ENCODE measurements at regions not wholly inside any gene's neighbourhood (a gene's known extent, or its start where the extent isn't known, plus 50 kb on each side); places are given as distances from the start of the nearest gene placed in this dataset.

GRCh38 chr9:115794921-115795475 is 358.6 kb upstream of the PAPPA start:
- H3K27ac ChIP-seq (ENCODE audit: poor library complexity, severe bottlenecking) = no peak overlapping the region
- no peak for TF ChIP-seq CTCF (IDR thresholded peaks at IDR 0.05; ENCODE audit: poor library complexity, severe bottlenecking)
- no peak for ATAC-seq (ENCODE audit: low read depth)

GRCh38 chr9:115799734-115800133 is 353.9 kb upstream of the PAPPA start:
- Histone ChIP-seq H3K27ac (ENCODE audit: poor library complexity, severe bottlenecking) (no peak overlapping the region), H3K9me3 (ENCODE audit: severe bottlenecking) (no peaks in the 10 kb centered on the region)

More at GRCh38 chr9:115794921-115795475, 358.6 kb upstream of the PAPPA start:
- no peaks in the 10 kb centered on the region for H3K27me3 ChIP-seq (ENCODE audit: insufficient read depth, poor library complexity, severe bottlenecking)
- H3K4me1 ChIP-seq (ENCODE audit: insufficient read depth, poor library complexity, severe bottlenecking) = no peaks in the 10 kb centered on the region
- H3K4me3 ChIP-seq (ENCODE audit: severe bottlenecking) = no peak overlapping the region
- DNase-seq (ENCODE audit: low spot score) = no peak
- H3K9me3 ChIP-seq (ENCODE audit: severe bottlenecking) = no peaks in the 10 kb centered on the region
- no peaks in the 10 kb centered on the region for H3K36me3 ChIP-seq (ENCODE audit: low read depth)

GRCh38 chr9:115804206-115804605 is 349.4 kb upstream of the PAPPA start:
- H3K4me3 ChIP-seq (ENCODE audit: severe bottlenecking) = no peak overlapping the region
- peaks cover 19% of the 10 kb centered on the region for H3K4me1 ChIP-seq (ENCODE audit: insufficient read depth, poor library complexity, severe bottlenecking)
- no peaks in the 10 kb centered on the region for H3K27me3 ChIP-seq (ENCODE audit: insufficient read depth, poor library complexity, severe bottlenecking)
- no peak for TF ChIP-seq CTCF (IDR thresholded peaks at IDR 0.05; ENCODE audit: poor library complexity, severe bottlenecking)
- H3K36me3 ChIP-seq (ENCODE audit: low read depth) = no peaks in the 10 kb centered on the region
- H3K27ac ChIP-seq (ENCODE audit: poor library complexity, severe bottlenecking) = no peak overlapping the region
- DNase-seq (ENCODE audit: low spot score) (no peak), ATAC-seq (ENCODE audit: low read depth) (no peak)
- no peaks in the 10 kb centered on the region for H3K9me3 ChIP-seq (ENCODE audit: severe bottlenecking)

More at GRCh38 chr9:115799734-115800133, 353.9 kb upstream of the PAPPA start:
- no peaks in the 10 kb centered on the region for H3K36me3 ChIP-seq (ENCODE audit: low read depth)
- H3K4me1 ChIP-seq (ENCODE audit: insufficient read depth, poor library complexity, severe bottlenecking) = no peaks in the 10 kb centered on the region
- DNase-seq (ENCODE audit: low spot score) = no peak
- ATAC-seq (ENCODE audit: low read depth) = no peak
- H3K27me3 ChIP-seq (ENCODE audit: insufficient read depth, poor library complexity, severe bottlenecking) = no peaks in the 10 kb centered on the region
- no peak overlapping the region for H3K4me3 ChIP-seq (ENCODE audit: severe bottlenecking)
- no peak for TF ChIP-seq CTCF (IDR thresholded peaks at IDR 0.05; ENCODE audit: poor library complexity, severe bottlenecking)

GRCh38 chr9:115808108-115808507 is 345.5 kb upstream of the PAPPA start:
- Histone ChIP-seq H3K9me3 (ENCODE audit: severe bottlenecking) (no peaks in the 10 kb centered on the region), H3K36me3 (ENCODE audit: low read depth) (no peaks in the 10 kb centered on the region), H3K27me3 (ENCODE audit: insufficient read depth, poor library complexity, severe bottlenecking) (no peaks in the 10 kb centered on the region), H3K27ac (ENCODE audit: poor library complexity, severe bottlenecking) (peak overlapping the region; percentile 54), H3K4me1 (ENCODE audit: insufficient read depth, poor library complexity, severe bottlenecking) (peaks cover 30% of the 10 kb centered on the region), H3K4me3 (ENCODE audit: severe bottlenecking) (no peak overlapping the region)
- no peak for DNase-seq (ENCODE audit: low spot score)
- peak; percentile 68 for ATAC-seq (ENCODE audit: low read depth)
- TF ChIP-seq CTCF (IDR thresholded peaks at IDR 0.05; ENCODE audit: poor library complexity, severe bottlenecking) = no peak

GRCh38 chr9:115808695-115809094 is 344.9 kb upstream of the PAPPA start:
- H3K27ac ChIP-seq (ENCODE audit: poor library complexity, severe bottlenecking) = peak overlapping the region; percentile 54
- H3K36me3 ChIP-seq (ENCODE audit: low read depth) = no peaks in the 10 kb centered on the region
- DNase-seq (ENCODE audit: low spot score) (peak; percentile 38), ATAC-seq (ENCODE audit: low read depth) (peak; percentile 84)
- no peaks in the 10 kb centered on the region for H3K9me3 ChIP-seq (ENCODE audit: severe bottlenecking)
- no peaks in the 10 kb centered on the region for H3K27me3 ChIP-seq (ENCODE audit: insufficient read depth, poor library complexity, severe bottlenecking)
- no peak for TF ChIP-seq CTCF (IDR thresholded peaks at IDR 0.05; ENCODE audit: poor library complexity, severe bottlenecking)
- H3K4me3 ChIP-seq (ENCODE audit: severe bottlenecking) = no peak overlapping the region
- H3K4me1 ChIP-seq (ENCODE audit: insufficient read depth, poor library complexity, severe bottlenecking) = peaks cover 30% of the 10 kb centered on the region
